GM12864 (cell line): ENCODE measurements at regions not wholly inside any gene's neighbourhood (a gene's known extent, or its start where the extent isn't known, plus 50 kb on each side); places are given as distances from the start of the nearest gene placed in this dataset.

Experiments
- DNase-seq: peaks from one replicate; pipeline ENCODE4 v3.0.0-alpha.2; 2011; ENCODE audit warnings: low read depth
- H3K4me3 ChIP-seq: 2 replicates; pipeline ENCODE4 v1.5.1; 2011; ENCODE audit warnings: mild to moderate bottlenecking, low read depth, low read length, control low read depth
- CTCF ChIP-seq: IDR thresholded peaks from 2 replicates; pipeline ENCODE4 v1.5.1; 2011; ENCODE audit warnings: low read depth, mild to moderate bottlenecking, moderate library complexity, low read length, control low read depth, inconsistent platforms; ENCODE audit errors: missing control alignments

- DNase-seq: no peak
- no peak for TF ChIP-seq CTCF
- no peak overlapping the region for H3K4me3 ChIP-seq
Observed at GRCh38 chr18:44079606-44080005, 601.1 kb upstream of the SETBP1 start.

- no peak overlapping the region for H3K4me3 ChIP-seq
- DNase-seq: no peak
- TF ChIP-seq CTCF: no peak
Observed at GRCh38 chr18:44080054-44080453, 600.6 kb upstream of the SETBP1 start.

GRCh38 chr18:44089732-44090131 lies 591.0 kb upstream of the SETBP1 start:
- no peak for DNase-seq
- H3K4me3 ChIP-seq: no peak overlapping the region
- TF ChIP-seq CTCF: no peak

- no peak for DNase-seq
- no peak overlapping the region for H3K4me3 ChIP-seq
- TF ChIP-seq CTCF: no peak
Observed at GRCh38 chr18:44090453-44090852, 590.2 kb upstream of the SETBP1 start.

GRCh38 chr18:44093253-44093652 lies 587.4 kb upstream of the SETBP1 start:
- TF ChIP-seq CTCF: no peak
- H3K4me3 ChIP-seq: no peak overlapping the region
- DNase-seq: no peak

- no peak for DNase-seq
- H3K4me3 ChIP-seq: no peak overlapping the region
- TF ChIP-seq CTCF: no peak
Observed at GRCh38 chr18:44096016-44096415, 584.7 kb upstream of the SETBP1 start.

- DNase-seq: no peak
- no peak overlapping the region for H3K4me3 ChIP-seq
- TF ChIP-seq CTCF: peak; percentile 34
Observed at GRCh38 chr18:44098551-44099098, 582.1 kb upstream of the SETBP1 start.
